Upper lobe of left lung (tissue), 6 donors: ENCODE measurements at regions not wholly inside any gene's neighbourhood (a gene's known extent, or its start where the extent isn't known, plus 50 kb on each side); places are given as distances from the start of the nearest gene placed in this dataset.
"Not testable (repeated sequence)": the region's sequence is repeated elsewhere in the genome, so short reads cannot be mapped to it uniquely, and the experiment has no call there.

Experiments
- ATAC-seq, 2 donors: fragments of 200-7000 bp; cut with Tn5 transposase; one replicate each; pipeline ENCODE4 v1.9.1; 2022; ENCODE audit warnings: mild to moderate bottlenecking in 2 of 2, moderate library complexity in 2 of 2; ENCODE audit not compliant: low FRiP score in 2 of 2
- DNase-seq, 2 donors: peaks; one replicate each; pipeline ENCODE4 v3.0.0-alpha.2; 2019 to 2020
- H3K27ac ChIP-seq, 4 donors: fragments of 200-600 bp; sonication (generic); one replicate each; pipeline ENCODE4 v1.5.1; 2016 to 2019
- H3K27me3 ChIP-seq, 4 donors: fragments of 200-600 bp; sonication (generic); one replicate each; pipeline ENCODE4 v1.5.1; 2017 to 2019
- H3K36me3 ChIP-seq, 4 donors: fragments of 200-600 bp; sonication (generic); one replicate each; pipeline ENCODE4 v1.5.1; 2016 to 2019
- H3K4me1 ChIP-seq, 4 donors: fragments of 200-600 bp; sonication (generic); one replicate each; pipeline ENCODE4 v1.5.1; 2018 to 2019
- H3K4me3 ChIP-seq, 4 donors: fragments of 200-600 bp; sonication (generic); one replicate each; pipeline ENCODE4 v1.5.1; 2017 to 2019; ENCODE audit warnings: mild to moderate bottlenecking in 2 of 4, moderate library complexity in 1 of 4
- H3K9me3 ChIP-seq, 4 donors: fragments of 200-600 bp; sonication (generic); one replicate each; pipeline ENCODE4 v1.5.1; 2018 to 2019
- CTCF ChIP-seq, 6 experiments: fragments of 450-650 bp in 4 of 6; fragments of 200-600 bp in 2 of 6; sonication (generic) in 2 of 6; IDR thresholded peaks; one replicate each; pipeline ENCODE4 v1.5.1; 2016 to 2019; ENCODE audit warnings: antibody characterized with exemption in 6 of 6
- EP300 ChIP-seq, 4 donors: sonication (generic); formaldehyde crosslinking; IDR thresholded peaks; one replicate each; pipeline ENCODE4 v1.5.1; 2017; ENCODE audit warnings: antibody characterized with exemption in 4 of 4, control low read depth in 2 of 4
- POLR2A ChIP-seq, 4 donors: fragments of 450-650 bp; IDR thresholded peaks; one replicate each; pipeline ENCODE4 v1.5.1; 2016 to 2017; ENCODE audit warnings: antibody characterized with exemption in 4 of 4, mild to moderate bottlenecking in 2 of 4
- POLR2AphosphoS5 ChIP-seq, 2 donors: sonication (generic); formaldehyde crosslinking; IDR thresholded peaks; one replicate each; pipeline ENCODE4 v1.5.1; 2017; ENCODE audit warnings: antibody characterized with exemption in 2 of 2
- WGBS, 2 donors: methylation state at CpG; one replicate each; pipeline ENCODE4 v1.1.5; 2017 to 2018; 5-methylcytosine and 5-hydroxymethylcytosine counted together
- donor health status: DM: no; HTN: no; CAD: no; lungs with moderate emphysema.
- donor health status: DM: no; HTN: yes; CAD: no; lungs with severe emphysema.

GRCh38 chr11:87712802-87713202 lies 462.4 kb downstream of the RAB38 start:
- no peak for DNase-seq
- TF ChIP-seq CTCF (IDR thresholded peaks at IDR 0.05) (no peak), POLR2A (IDR thresholded peaks at IDR 0.05) (no peak), EP300 (IDR thresholded peaks at IDR 0.05) (no peak), POLR2AphosphoS5 (IDR thresholded peaks at IDR 0.05) (no peak)
- no peak overlapping the region for H3K27ac ChIP-seq
- no peak overlapping the region for H3K4me3 ChIP-seq
- no peaks in the 10 kb centered on the region for H3K4me1 ChIP-seq
- H3K36me3 ChIP-seq, result no peaks in the 10 kb centered on the region
- no peak for ATAC-seq
- WGBS, 2 donors, result 14 to 30% methylated on average over 3 of the region's 3 CpGs
- no peaks in the 10 kb centered on the region for H3K27me3 ChIP-seq
- no peaks in the 10 kb centered on the region for H3K9me3 ChIP-seq

GRCh38 chr11:87712391-87712790 lies 462.9 kb downstream of the RAB38 start:
- no peaks in the 10 kb centered on the region for H3K36me3 ChIP-seq
- H3K4me1 ChIP-seq, result no peaks in the 10 kb centered on the region
- H3K9me3 ChIP-seq, result no peaks in the 10 kb centered on the region
- TF ChIP-seq POLR2A (IDR thresholded peaks at IDR 0.05) (no peak), POLR2AphosphoS5 (IDR thresholded peaks at IDR 0.05) (no peak), EP300 (IDR thresholded peaks at IDR 0.05) (no peak)
- 49 to 55% methylated on average over 3 of the region's 3 CpGs for WGBS, 2 donors
- no peaks in the 10 kb centered on the region for H3K27me3 ChIP-seq
- no peak overlapping the region for H3K27ac ChIP-seq
- ATAC-seq (no peak), DNase-seq (no peak)
- H3K4me3 ChIP-seq, result no peak overlapping the region

GRCh38 chr11:87703589-87703988 lies 471.7 kb downstream of the RAB38 start:
- H3K4me1 ChIP-seq, H3K4me3 ChIP-seq, H3K27me3 ChIP-seq, H3K9me3 ChIP-seq, H3K36me3 ChIP-seq, H3K27ac ChIP-seq, ATAC-seq: not testable (repeated sequence)
- DNase-seq, result peak in 1 of 2 donors; percentile 32
- 82 to 88% methylated on average over 12 of the region's 12 CpGs for WGBS, 2 donors

GRCh38 chr11:87675993-87676392 lies 499.2 kb downstream of the RAB38 start:
- Histone ChIP-seq H3K4me1 (no peaks in the 10 kb centered on the region), H3K9me3 (no peaks in the 10 kb centered on the region), H3K4me3 (no peak overlapping the region), H3K27me3 (no peaks in the 10 kb centered on the region), H3K27ac (no peak overlapping the region), H3K36me3 (no peaks in the 10 kb centered on the region)
- DNase-seq, result no peak
- 36 to 45% methylated on average over 1 of the region's 1 CpG for WGBS, 2 donors
- no peak for ATAC-seq
- TF ChIP-seq POLR2A (IDR thresholded peaks at IDR 0.05) (no peak), EP300 (IDR thresholded peaks at IDR 0.05) (no peak), CTCF (IDR thresholded peaks at IDR 0.05) (no peak), POLR2AphosphoS5 (IDR thresholded peaks at IDR 0.05) (no peak)

- H3K4me3 ChIP-seq, result no peak overlapping the region
- H3K27ac ChIP-seq, result no peak overlapping the region
- H3K9me3 ChIP-seq, result no peaks in the 10 kb centered on the region
- no peaks in the 10 kb centered on the region for H3K27me3 ChIP-seq
- ATAC-seq (no peak), DNase-seq (no peak)
- WGBS, 2 donors, result 86 to 87% methylated on average over 6 of the region's 6 CpGs
- TF ChIP-seq POLR2A (IDR thresholded peaks at IDR 0.05), result no peak
- TF ChIP-seq CTCF (IDR thresholded peaks at IDR 0.05), result no peak
- H3K4me1 ChIP-seq, result no peaks in the 10 kb centered on the region
- no peaks in the 10 kb centered on the region for H3K36me3 ChIP-seq
These were observed 508.5 kb downstream of the RAB38 start for GRCh38 chr11:87666730-87667129.

GRCh38 chr11:87662287-87662686 lies 513.0 kb downstream of the RAB38 start:
- no peak overlapping the region for H3K4me3 ChIP-seq
- ATAC-seq (no peak), DNase-seq (no peak)
- no peaks in the 10 kb centered on the region for H3K36me3 ChIP-seq
- H3K4me1 ChIP-seq, result no peaks in the 10 kb centered on the region
- no peak overlapping the region for H3K27ac ChIP-seq
- TF ChIP-seq EP300 (IDR thresholded peaks at IDR 0.05) (no peak), POLR2A (IDR thresholded peaks at IDR 0.05) (no peak), CTCF (IDR thresholded peaks at IDR 0.05) (no peak), POLR2AphosphoS5 (IDR thresholded peaks at IDR 0.05) (no peak)
- H3K9me3 ChIP-seq, result no peaks in the 10 kb centered on the region
- H3K27me3 ChIP-seq, result no peaks in the 10 kb centered on the region
